Body of pancreas (tissue), 4 donors: ENCODE measurements at regions not wholly inside any gene's neighbourhood (a gene's known extent, or its start where the extent isn't known, plus 50 kb on each side); places are given as distances from the start of the nearest gene placed in this dataset.

Experiments used
- ATAC-seq: fragments of 150-250 bp; one replicate; pipeline ENCODE4 v1.9.1; 2016
- DNase-seq, 4 donors: peaks; one replicate each; pipeline ENCODE4 v3.0.0-alpha.2; 2019
- H3K27ac ChIP-seq, 4 donors: fragments of 200-600 bp; sonication (generic); 1 replicate in 3 of 4; 2 replicates in 1 of 4; pipeline versions ENCODE4 v1.5.1 to v1.6.1; 2016 to 2019; ENCODE audit warnings: mild to moderate bottlenecking in 1 of 4, mixed read lengths in 1 of 4, moderate library complexity in 1 of 4
- H3K27me3 ChIP-seq, 2 donors: fragments of 200-600 bp; sonication (generic); one replicate each; pipeline ENCODE4 v1.6.0; 2016; ENCODE audit warnings: mild to moderate bottlenecking in 1 of 2
- H3K36me3 ChIP-seq, 2 donors: fragments of 200-600 bp; sonication (generic); replicated peaks in 1 of 2; 2 replicates each; pipeline ENCODE4 v1.5.1; 2016; ENCODE audit warnings: low read depth in 2 of 2; ENCODE audit not compliant: insufficient read depth in 1 of 2
- H3K4me1 ChIP-seq: fragments of 200-600 bp; sonication (generic); one replicate; pipeline ENCODE4 v1.6.0; 2016
- H3K4me3 ChIP-seq, 2 donors: fragments of 200-600 bp; sonication (generic); 1 replicate in 1 of 2; 2 replicates in 1 of 2; pipeline ENCODE4 v1.5.1; 2016 to 2019
- H3K9me3 ChIP-seq, 3 donors: fragments of 200-600 bp; sonication (generic); 1 replicate in 2 of 3; 2 replicates in 1 of 3; pipeline ENCODE4 v1.5.1; 2016
- CTCF ChIP-seq, 7 experiments: fragments of 450-650 bp in 4 of 7; fragments of 200-600 bp in 3 of 7; sonication (generic) in 3 of 7; IDR thresholded peaks; one replicate each; pipeline ENCODE4 v1.5.1; 2016 to 2019; ENCODE audit warnings: antibody characterized with exemption in 7 of 7
- POLR2A ChIP-seq, 3 donors: fragments of 450-650 bp; IDR thresholded peaks; one replicate each; pipeline ENCODE4 v1.6.1; 2016; ENCODE audit warnings: antibody characterized with exemption in 3 of 3, mild to moderate bottlenecking in 2 of 3
- WGBS, 2 donors: methylation state at CpG; one replicate each; pipeline ENCODE4 v1.1.5; 2017; 5-methylcytosine and 5-hydroxymethylcytosine counted together
- intact Hi-C: fragments of 100-400 bp; cut with DNase I; formaldehyde crosslinking; loops from one replicate; pipeline ENCODE4 v1.15.1; 2023

GRCh38 chrX:134747006-134747405 lies 50.0 kb downstream of the PABIR2 start:
- no peaks in the 10 kb centered on the region for H3K4me1 ChIP-seq
- WGBS, 2 donors: 62 to 94% methylated on average over 2 of the region's 2 CpGs
- no peaks in the 10 kb centered on the region for H3K9me3 ChIP-seq
- ATAC-seq (no peak), DNase-seq (no peak)
- no peak overlapping the region for H3K27ac ChIP-seq
- no peak overlapping the region for H3K4me3 ChIP-seq
- H3K27me3 ChIP-seq: no peaks in the 10 kb centered on the region
- H3K36me3 ChIP-seq: no peaks in the 10 kb centered on the region
- TF ChIP-seq POLR2A (IDR thresholded peaks at IDR 0.05) (no peak), CTCF (IDR thresholded peaks at IDR 0.05) (no peak)
- intact Hi-C loops: no loop called here

- intact Hi-C loops: no loop called here
Measured at GRCh38 chrX:134746410-134746785, 50.6 kb downstream of the PABIR2 start.

DNA sequence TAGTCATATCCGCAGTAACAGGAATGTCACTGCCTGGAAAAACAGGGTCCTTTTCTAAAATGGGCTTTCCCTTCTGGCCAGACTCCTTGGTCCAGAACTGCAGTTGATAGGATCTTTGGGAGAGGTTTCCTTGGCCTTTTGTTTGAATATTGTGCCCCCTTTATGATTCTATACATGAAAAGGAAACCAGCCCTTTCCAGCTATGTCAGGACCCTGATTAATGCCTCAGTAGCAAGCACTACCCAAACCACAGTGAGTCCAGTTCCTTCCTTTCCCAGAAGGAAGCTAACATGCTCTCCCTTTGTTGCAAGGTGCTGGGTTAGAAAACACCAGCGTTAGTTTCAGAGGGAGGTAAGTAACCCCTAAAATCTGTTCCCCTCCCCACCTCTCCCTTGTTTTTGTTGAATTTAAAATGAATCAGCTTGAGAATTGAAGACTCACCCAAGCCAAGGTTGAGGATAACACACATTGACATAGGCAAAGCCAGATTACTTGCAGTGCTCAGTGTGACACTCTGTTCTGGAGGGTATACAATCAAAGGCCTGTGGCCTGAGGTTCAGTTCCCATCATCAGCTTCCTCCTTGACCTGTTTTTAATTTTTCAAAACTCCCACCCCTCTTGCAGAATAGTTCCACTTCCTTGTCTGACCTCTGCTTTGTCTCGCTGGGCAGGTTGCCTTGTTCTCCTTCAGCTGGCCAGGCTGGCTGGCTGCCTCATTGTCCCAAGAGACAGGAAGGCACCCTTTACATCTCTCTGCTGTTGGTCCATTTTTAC lies 51.2 kb downstream of the PABIR2 start:
- H3K36me3 ChIP-seq: no peaks in the 10 kb centered on the region
- WGBS, 2 donors: 89 to 92% methylated on average over 2 to 3 of the region's 3 CpGs
- intact Hi-C loops: no loop called here
- no peaks in the 10 kb centered on the region for H3K4me1 ChIP-seq
- no peak overlapping the region for H3K4me3 ChIP-seq
- H3K27me3 ChIP-seq: no peaks in the 10 kb centered on the region
- DNase-seq (peak in 1 of 4 donors; percentile 3), ATAC-seq (no peak)
- no peak overlapping the region for H3K27ac ChIP-seq
- TF ChIP-seq POLR2A (IDR thresholded peaks at IDR 0.05) (no peak), CTCF (IDR thresholded peaks at IDR 0.05) (no peak)
- no peaks in the 10 kb centered on the region for H3K9me3 ChIP-seq

More at GRCh38 chrX:134746410-134746785, 50.6 kb downstream of the PABIR2 start:
- Histone ChIP-seq H3K9me3 (no peaks in the 10 kb centered on the region), H3K36me3 (no peaks in the 10 kb centered on the region), H3K27ac (no peak overlapping the region), H3K4me3 (no peak overlapping the region), H3K27me3 (no peaks in the 10 kb centered on the region), H3K4me1 (no peaks in the 10 kb centered on the region)
- TF ChIP-seq POLR2A (IDR thresholded peaks at IDR 0.05) (no peak), CTCF (IDR thresholded peaks at IDR 0.05) (no peak)
- no peak for ATAC-seq
- DNase-seq: no peak
- 93 to 94% methylated on average over 3 of the region's 3 CpGs for WGBS, 2 donors

GRCh38 chrX:134743091-134743490 lies 53.9 kb downstream of the PABIR2 start:
- intact Hi-C loops: no loop called here
- ATAC-seq: no peak
- 84 to 85% methylated on average over 1 of the region's 1 CpG for WGBS, 2 donors

More at GRCh38 chrX:134743091-134743490, 53.9 kb downstream of the PABIR2 start:
- Histone ChIP-seq H3K27ac (no peak overlapping the region), H3K9me3 (no peaks in the 10 kb centered on the region), H3K36me3 (no peaks in the 10 kb centered on the region), H3K4me3 (no peak overlapping the region), H3K4me1 (no peaks in the 10 kb centered on the region), H3K27me3 (no peaks in the 10 kb centered on the region)
- no peak for TF ChIP-seq CTCF (IDR thresholded peaks at IDR 0.05)
- TF ChIP-seq POLR2A (IDR thresholded peaks at IDR 0.05): no peak
- DNase-seq: no peak
